Adrenal gland (tissue), 5 donors: ENCODE measurements at regions not wholly inside any gene's neighbourhood (a gene's known extent, or its start where the extent isn't known, plus 50 kb on each side); places are given as distances from the start of the nearest gene placed in this dataset.

ENCODE experiments used
- CTCF ChIP-seq, 6 experiments: fragments of 450-650 bp in 4 of 6; fragments of 200-600 bp in 2 of 6; sonication (generic) in 1 of 6; IDR thresholded peaks; 1 replicate in 5 of 6; 2 replicates in 1 of 6; pipeline versions ENCODE4 v1.5.1 to v1.8.0; 2016 to 2021; ENCODE audit warnings: antibody characterized with exemption in 6 of 6, mild to moderate bottlenecking in 2 of 6, moderate library complexity in 1 of 6
- POLR2A ChIP-seq, 2 donors: fragments of 450-650 bp; IDR thresholded peaks; one replicate each; pipeline ENCODE4 v1.6.1; 2017; ENCODE audit warnings: antibody characterized with exemption in 2 of 2, mild to moderate bottlenecking in 2 of 2, moderate library complexity in 1 of 2
- donor health status: DM: no; HTN: no; CAD: no.

GRCh38 chr2:157995117-157995516 lies 106.6 kb upstream of the UPP2 start:
- TF ChIP-seq CTCF (IDR thresholded peaks at IDR 0.05) (no peak), POLR2A (IDR thresholded peaks at IDR 0.05) (no peak)
